Endodermal cell (in vitro differentiated cells): ENCODE measurements at regions not wholly inside any gene's neighbourhood (a gene's known extent, or its start where the extent isn't known, plus 50 kb on each side); places are given as distances from the start of the nearest gene placed in this dataset.

Experiments
- DNase-seq: peaks from one replicate; pipeline ENCODE4 v3.0.0-alpha.2; 2017
- H3K27ac ChIP-seq: 2 replicates; pipeline ENCODE4 v1.5.1; 2013; ENCODE audit warnings: mild to moderate bottlenecking, low read depth, low read length, moderate library complexity
- H3K27me3 ChIP-seq: 2 replicates; pipeline ENCODE4 v1.6.1; 2013; ENCODE audit warnings: mild to moderate bottlenecking, low read length, moderate library complexity; ENCODE audit not compliant: insufficient read depth, control insufficient read depth, poor library complexity, severe bottlenecking
- H3K36me3 ChIP-seq: 2 replicates; pipeline ENCODE4 v1.7.0; 2013; ENCODE audit warnings: mild to moderate bottlenecking, low read length, moderate library complexity; ENCODE audit not compliant: control insufficient read depth, insufficient read depth
- H3K4me1 ChIP-seq: one replicate; pipeline ENCODE4 v1.7.0; 2013; ENCODE audit warnings: low read length; ENCODE audit not compliant: control insufficient read depth, insufficient read depth
- H3K4me3 ChIP-seq: 2 replicates; pipeline ENCODE4 v1.5.1; 2013; ENCODE audit warnings: mild to moderate bottlenecking, low read length, moderate library complexity
- H3K9ac ChIP-seq: 2 replicates; pipeline ENCODE4 v1.6.1; 2013; ENCODE audit warnings: mild to moderate bottlenecking, low read length, moderate library complexity; ENCODE audit not compliant: poor library complexity, severe bottlenecking; ENCODE audit errors: extremely low read depth
- H3K9me3 ChIP-seq: 2 replicates; pipeline ENCODE4 v1.6.1; 2013; ENCODE audit warnings: mild to moderate bottlenecking, low read length, moderate library complexity; ENCODE audit not compliant: control insufficient read depth
- H3K27ac Mint-ChIP-seq: 2 replicates; pipeline ENCODE4 v1.8.0; 2020; ENCODE audit warnings: mixed read lengths
- H3K27me3 Mint-ChIP-seq: 2 replicates; pipeline ENCODE4 v1.8.0; 2021; ENCODE audit warnings: mild to moderate bottlenecking, mixed read lengths; ENCODE audit not compliant: insufficient read depth
- H3K36me3 Mint-ChIP-seq: 2 replicates; pipeline ENCODE4 v1.8.0; 2020; ENCODE audit warnings: low read depth, mixed read lengths
- H3K4me1 Mint-ChIP-seq: 2 replicates; pipeline ENCODE4 v1.8.0; 2020; ENCODE audit warnings: mixed read lengths
- H3K4me3 Mint-ChIP-seq: 2 replicates; pipeline ENCODE4 v1.8.0; 2020; ENCODE audit warnings: mild to moderate bottlenecking, moderate library complexity, mixed read lengths
- H3K9me3 Mint-ChIP-seq: 2 replicates; pipeline ENCODE4 v1.8.0; 2020; ENCODE audit warnings: mild to moderate bottlenecking, mixed read lengths
- CTCF ChIP-seq: fragments of 200-600 bp; sonication (generic); conservative IDR thresholded peaks from 2 replicates; pipeline ENCODE4 v1.5.0; 2021; ENCODE audit warnings: antibody characterized with exemption, mild to moderate bottlenecking
- WGBS, 2 experiments: methylation state at CpG; one replicate each; pipeline versions ENCODE4 v1.1.5 to v1.1.7; 2013; ENCODE audit warnings: missing lambda C conversion rate in 2 of 2, mixed read lengths in 1 of 2; ENCODE audit not compliant: insufficient coverage in 1 of 2, insufficient read length in 1 of 2; 5-methylcytosine and 5-hydroxymethylcytosine counted together

GRCh38 chr10:10038348-10038747, 979.3 kb upstream of the CELF2 start:
- Histone ChIP-seq H3K4me1 (no peaks in the 10 kb centered on the region), H3K4me3 (no peak overlapping the region), H3K36me3 (no peaks in the 10 kb centered on the region), H3K9me3 (no peaks in the 10 kb centered on the region), H3K9ac (no peak overlapping the region), H3K27me3 (no peaks in the 10 kb centered on the region), H3K27ac (no peak overlapping the region)
- Mint-ChIP-seq H3K27ac (no peak overlapping the region), H3K4me3 (no peak overlapping the region), H3K27me3 (no peaks in the 10 kb centered on the region), H3K36me3 (no peaks in the 10 kb centered on the region), H3K9me3 (no peaks in the 10 kb centered on the region), H3K4me1 (no peaks in the 10 kb centered on the region)
- no peak for DNase-seq
- TF ChIP-seq CTCF, result no peak

- Histone ChIP-seq H3K36me3 (no peaks in the 10 kb centered on the region), H3K9ac (no peak overlapping the region), H3K27me3 (no peaks in the 10 kb centered on the region), H3K4me1 (no peaks in the 10 kb centered on the region), H3K9me3 (no peaks in the 10 kb centered on the region), H3K4me3 (no peak overlapping the region), H3K27ac (no peak overlapping the region)
- H3K4me1 Mint-ChIP-seq, result no peaks in the 10 kb centered on the region
- H3K27ac Mint-ChIP-seq, result no peak overlapping the region
- no peak for TF ChIP-seq CTCF
- DNase-seq, result no peak
- H3K36me3 Mint-ChIP-seq, result no peaks in the 10 kb centered on the region
- H3K27me3 Mint-ChIP-seq, result no peaks in the 10 kb centered on the region
- no peaks in the 10 kb centered on the region for H3K9me3 Mint-ChIP-seq
- no peak overlapping the region for H3K4me3 Mint-ChIP-seq
- WGBS, 2 experiments, result 87% methylated on average over 2 of the region's 2 CpGs; no CpG with 5 or more reads in 1 of the 2 experiments
Observed at GRCh38 chr10:10039595-10039994, 978.1 kb upstream of the CELF2 start.

- Histone ChIP-seq H3K27me3 (no peaks in the 10 kb centered on the region), H3K27ac (no peak overlapping the region), H3K36me3 (no peaks in the 10 kb centered on the region), H3K4me1 (no peaks in the 10 kb centered on the region), H3K9ac (no peak overlapping the region), H3K9me3 (no peaks in the 10 kb centered on the region), H3K4me3 (no peak overlapping the region)
- Mint-ChIP-seq H3K27me3 (no peaks in the 10 kb centered on the region), H3K27ac (no peak overlapping the region), H3K4me1 (no peaks in the 10 kb centered on the region), H3K4me3 (no peak overlapping the region), H3K36me3 (no peaks in the 10 kb centered on the region), H3K9me3 (no peaks in the 10 kb centered on the region)
- DNase-seq, result no peak
- no peak for TF ChIP-seq CTCF
- 0% methylated on average over 1 of the region's 1 CpG; no CpG with 5 or more reads in 1 of the 2 experiments for WGBS, 2 experiments
Observed at GRCh38 chr10:10043083-10043482, 974.6 kb upstream of the CELF2 start.
